ENCODE measurements at regions not wholly inside any gene's neighbourhood (a gene's known extent, or its start where the extent isn't known, plus 50 kb on each side); places are given as distances from the start of the nearest gene placed in this dataset.

- H3K9ac ChIP-seq (ENCODE audit: insufficient read depth in 1 of 2, low read length in 2 of 2) = no peak overlapping the region
- H3K4me3 ChIP-seq = no peak overlapping the region
- no peak overlapping the region for H3K27ac ChIP-seq (ENCODE audit: low read depth in 1 of 2, low read length in 1 of 2)
- 80 to 81% methylated on average over 4 of the region's 4 CpGs for WGBS, 2 donors
- DNase-seq = no peak
- H3K36me3 ChIP-seq (ENCODE audit: control insufficient read depth in 4 of 4, insufficient read depth in 4 of 4, low read length in 4 of 4) = no peaks in the 10 kb centered on the region
- no peaks in the 10 kb centered on the region for H3K9me3 ChIP-seq (ENCODE audit: control insufficient read depth in 4 of 4, insufficient read depth in 3 of 4, low read length in 3 of 4)
- no peak for ATAC-seq (ENCODE audit: insufficient read depth, low FRiP score)
- no peak for TF ChIP-seq CTCF (IDR thresholded peaks at IDR 0.05; ENCODE audit: control extremely low read depth, extremely low read depth)
- H3K4me1 ChIP-seq (ENCODE audit: control insufficient read depth in 5 of 5, insufficient read depth in 5 of 5, low read length in 5 of 5) = peaks cover 0 to 3% (median 0%) of the 10 kb centered on the region in 5 donors
- no peaks in the 10 kb centered on the region for H3K27me3 ChIP-seq (ENCODE audit: control insufficient read depth in 3 of 3, insufficient read depth in 3 of 3, low read length in 2 of 3)
Observed at GRCh38 chr12:115223991-115224390, 540.0 kb upstream of the TBX3 start.

GRCh38 chr12:115223322-115223721 is 539.3 kb upstream of the TBX3 start:
- DNase-seq = peak; percentile 57 to 76 (median 67)

GRCh38 chr12:115222220-115222619 is 538.2 kb upstream of the TBX3 start:
- ATAC-seq (ENCODE audit: insufficient read depth, low FRiP score) = no peak
- H3K9ac ChIP-seq (ENCODE audit: insufficient read depth in 1 of 2, low read length in 2 of 2) = no peak overlapping the region
- 86 to 89% methylated on average over 6 of the region's 6 CpGs for WGBS, 2 donors

More at GRCh38 chr12:115223322-115223721, 539.3 kb upstream of the TBX3 start:
- no peak overlapping the region for H3K27ac ChIP-seq (ENCODE audit: low read depth in 1 of 2, low read length in 1 of 2)
- TF ChIP-seq CTCF (IDR thresholded peaks at IDR 0.05; ENCODE audit: control extremely low read depth, extremely low read depth) = no peak
- H3K4me3 ChIP-seq = no peak overlapping the region
- H3K36me3 ChIP-seq (ENCODE audit: control insufficient read depth in 4 of 4, insufficient read depth in 4 of 4, low read length in 4 of 4) = no peaks in the 10 kb centered on the region
- no peaks in the 10 kb centered on the region for H3K9me3 ChIP-seq (ENCODE audit: control insufficient read depth in 4 of 4, insufficient read depth in 3 of 4, low read length in 3 of 4)
- ATAC-seq (ENCODE audit: insufficient read depth, low FRiP score) = no peak
- H3K27me3 ChIP-seq (ENCODE audit: control insufficient read depth in 3 of 3, insufficient read depth in 3 of 3, low read length in 2 of 3) = no peaks in the 10 kb centered on the region
- H3K9ac ChIP-seq (ENCODE audit: insufficient read depth in 1 of 2, low read length in 2 of 2) = no peak overlapping the region
- 74 to 90% methylated on average over 4 of the region's 4 CpGs for WGBS, 2 donors
- H3K4me1 ChIP-seq (ENCODE audit: control insufficient read depth in 5 of 5, insufficient read depth in 5 of 5, low read length in 5 of 5) = peaks cover 0 to 3% (median 0%) of the 10 kb centered on the region in 5 donors

More at GRCh38 chr12:115222220-115222619, 538.2 kb upstream of the TBX3 start:
- no peak for TF ChIP-seq CTCF (IDR thresholded peaks at IDR 0.05; ENCODE audit: control extremely low read depth, extremely low read depth)
- no peaks in the 10 kb centered on the region for H3K27me3 ChIP-seq (ENCODE audit: control insufficient read depth in 3 of 3, insufficient read depth in 3 of 3, low read length in 2 of 3)
- H3K4me1 ChIP-seq (ENCODE audit: control insufficient read depth in 5 of 5, insufficient read depth in 5 of 5, low read length in 5 of 5) = peaks cover 0 to 3% (median 0%) of the 10 kb centered on the region in 5 donors
- H3K4me3 ChIP-seq = no peak overlapping the region
- H3K36me3 ChIP-seq (ENCODE audit: control insufficient read depth in 4 of 4, insufficient read depth in 4 of 4, low read length in 4 of 4) = no peaks in the 10 kb centered on the region
- no peak overlapping the region for H3K27ac ChIP-seq (ENCODE audit: low read depth in 1 of 2, low read length in 1 of 2)
- no peaks in the 10 kb centered on the region for H3K9me3 ChIP-seq (ENCODE audit: control insufficient read depth in 4 of 4, insufficient read depth in 3 of 4, low read length in 3 of 4)
- no peak for DNase-seq
